Activated T-helper 17 cell treated with anti-CD3 and anti-CD28 coated beads, Interleukin-2, amount 50 U/mL, for 72 hours (primary cell): ENCODE measurements at regions not wholly inside any gene's neighbourhood (a gene's known extent, or its start where the extent isn't known, plus 50 kb on each side); places are given as distances from the start of the nearest gene placed in this dataset.
"Not testable (repeated sequence)": the region's sequence is repeated elsewhere in the genome, so short reads cannot be mapped to it uniquely, and the experiment has no call there.

Source experiments
- ATAC-seq: fragments of 150-1000 bp; cut with Tn5 transposase; replicated peaks from 2 replicates; pipeline ENCODE4 v1.10.0; 2021; ENCODE audit warnings: mild to moderate bottlenecking, moderate library complexity
- H3K27ac Mint-ChIP-seq: one replicate; pipeline ENCODE4 v1.8.0; 2022; ENCODE audit warnings: mixed read lengths
- H3K27me3 Mint-ChIP-seq: one replicate; pipeline ENCODE4 v1.8.0; 2022; ENCODE audit warnings: mixed read lengths
- H3K36me3 Mint-ChIP-seq: one replicate; pipeline ENCODE4 v1.8.0; 2022; ENCODE audit warnings: low read depth, mild to moderate bottlenecking, mixed read lengths
- H3K4me1 Mint-ChIP-seq: one replicate; pipeline ENCODE4 v1.8.0; 2022; ENCODE audit warnings: mixed read lengths
- H3K4me3 Mint-ChIP-seq: one replicate; pipeline ENCODE4 v1.8.0; 2022; ENCODE audit warnings: mild to moderate bottlenecking, mixed read lengths
- H3K9me3 Mint-ChIP-seq: one replicate; pipeline ENCODE4 v1.8.0; 2022; ENCODE audit warnings: mixed read lengths

GRCh38 chr10:46724258-46724657 lies 145.3 kb downstream of the SYT15 start:
- not testable (repeated sequence) for H3K27ac Mint-ChIP-seq, ATAC-seq, H3K4me3 Mint-ChIP-seq, H3K4me1 Mint-ChIP-seq, H3K9me3 Mint-ChIP-seq, H3K36me3 Mint-ChIP-seq
- peaks cover 20% of the 10 kb centered on the region for H3K27me3 Mint-ChIP-seq

GRCh38 chr10:46728359-46728758 lies 149.4 kb downstream of the SYT15 start:
- peaks cover 15% of the 10 kb centered on the region for H3K27me3 Mint-ChIP-seq
- not testable (repeated sequence) for ATAC-seq, H3K4me1 Mint-ChIP-seq, H3K9me3 Mint-ChIP-seq, H3K36me3 Mint-ChIP-seq, H3K4me3 Mint-ChIP-seq, H3K27ac Mint-ChIP-seq

DNA sequence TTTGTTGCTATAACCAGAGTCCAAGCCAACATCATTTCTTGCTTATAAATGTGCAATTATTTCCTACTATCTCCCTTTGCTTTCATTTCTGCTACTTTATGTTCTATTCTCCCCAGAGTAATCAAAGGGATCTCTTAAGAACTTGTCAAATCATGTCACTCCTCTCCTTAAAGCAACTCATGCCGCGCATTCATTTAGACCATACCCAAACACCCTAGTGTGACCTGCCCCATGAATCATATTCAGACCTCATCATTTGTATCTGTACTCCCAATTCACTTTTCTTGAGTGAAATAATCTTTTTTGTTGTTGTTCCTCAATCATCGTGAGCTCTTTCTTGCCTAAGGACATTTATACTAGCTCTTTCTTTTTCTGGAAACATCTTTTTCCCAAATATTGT lies 151.8 kb downstream of the SYT15 start:
- H3K36me3 Mint-ChIP-seq, H3K4me3 Mint-ChIP-seq, H3K9me3 Mint-ChIP-seq, H3K27me3 Mint-ChIP-seq, H3K27ac Mint-ChIP-seq, H3K4me1 Mint-ChIP-seq: not testable (repeated sequence)
- ATAC-seq, result peak; percentile 46

DNA sequence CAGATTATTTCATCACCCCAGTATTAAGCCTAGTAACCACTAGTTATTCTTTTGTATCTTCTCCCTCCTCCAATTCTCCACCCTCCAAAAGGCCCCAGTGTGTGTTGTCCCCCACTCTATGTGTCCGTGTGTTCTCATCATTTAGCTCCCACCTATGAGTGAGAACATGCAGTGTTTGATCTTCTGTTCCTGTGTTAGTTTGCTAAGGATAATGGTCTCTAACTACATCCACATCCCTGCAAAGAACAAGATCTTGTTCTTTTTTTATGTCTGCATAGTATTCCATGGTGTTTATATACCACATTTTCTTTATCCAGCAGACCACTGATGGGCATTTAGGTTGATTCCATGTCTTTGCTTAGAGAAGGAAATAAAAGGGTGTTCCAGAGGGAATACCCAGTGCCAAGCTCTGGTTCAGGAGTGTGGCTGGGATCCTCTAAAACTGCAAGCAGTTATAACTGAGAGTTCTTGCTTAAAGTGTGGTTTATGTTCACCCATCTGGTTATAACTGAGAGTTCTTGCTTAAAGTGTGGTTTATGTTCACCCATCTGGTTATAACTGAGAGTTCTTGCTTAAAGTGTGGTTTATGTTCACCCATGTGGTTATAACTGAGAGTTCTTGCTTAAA lies 154.8 kb downstream of the SYT15 start:
- not testable (repeated sequence) for H3K4me1 Mint-ChIP-seq, H3K27me3 Mint-ChIP-seq, H3K36me3 Mint-ChIP-seq, H3K4me3 Mint-ChIP-seq, H3K27ac Mint-ChIP-seq, H3K9me3 Mint-ChIP-seq
- peak; percentile 63 for ATAC-seq

DNA sequence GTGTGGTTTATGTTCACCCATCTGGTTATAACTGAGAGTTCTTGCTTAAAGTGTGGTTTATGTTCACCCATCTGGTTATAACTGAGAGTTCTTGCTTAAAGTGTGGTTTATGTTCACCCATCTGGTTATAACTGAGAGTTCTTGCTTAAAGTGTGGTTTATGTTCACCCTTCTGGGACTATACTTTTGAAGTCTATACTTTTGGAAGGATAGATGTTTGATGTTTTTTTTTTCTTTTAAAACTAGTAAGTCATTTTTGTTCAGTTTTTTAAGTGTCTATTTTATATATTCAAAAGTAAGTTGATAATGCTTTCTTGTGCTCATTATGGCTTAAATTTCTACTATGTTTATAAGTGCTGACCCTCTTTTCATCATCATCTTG lies 155.3 kb downstream of the SYT15 start:
- not testable (repeated sequence) for H3K27ac Mint-ChIP-seq, ATAC-seq, H3K36me3 Mint-ChIP-seq, H3K4me1 Mint-ChIP-seq, H3K9me3 Mint-ChIP-seq, H3K4me3 Mint-ChIP-seq, H3K27me3 Mint-ChIP-seq

GRCh38 chr10:46739919-46740318 lies 161.0 kb downstream of the SYT15 start:
- H3K36me3 Mint-ChIP-seq, result not testable (repeated sequence)

GRCh38 chr10:46740368-46740767 lies 161.4 kb downstream of the SYT15 start:
- H3K36me3 Mint-ChIP-seq, H3K4me1 Mint-ChIP-seq, ATAC-seq, H3K9me3 Mint-ChIP-seq, H3K27me3 Mint-ChIP-seq, H3K27ac Mint-ChIP-seq, H3K4me3 Mint-ChIP-seq: not testable (repeated sequence)

More at GRCh38 chr10:46739919-46740318, 161.0 kb downstream of the SYT15 start:
- not testable (repeated sequence) for H3K9me3 Mint-ChIP-seq, H3K27me3 Mint-ChIP-seq, H3K4me3 Mint-ChIP-seq, ATAC-seq, H3K27ac Mint-ChIP-seq, H3K4me1 Mint-ChIP-seq

DNA sequence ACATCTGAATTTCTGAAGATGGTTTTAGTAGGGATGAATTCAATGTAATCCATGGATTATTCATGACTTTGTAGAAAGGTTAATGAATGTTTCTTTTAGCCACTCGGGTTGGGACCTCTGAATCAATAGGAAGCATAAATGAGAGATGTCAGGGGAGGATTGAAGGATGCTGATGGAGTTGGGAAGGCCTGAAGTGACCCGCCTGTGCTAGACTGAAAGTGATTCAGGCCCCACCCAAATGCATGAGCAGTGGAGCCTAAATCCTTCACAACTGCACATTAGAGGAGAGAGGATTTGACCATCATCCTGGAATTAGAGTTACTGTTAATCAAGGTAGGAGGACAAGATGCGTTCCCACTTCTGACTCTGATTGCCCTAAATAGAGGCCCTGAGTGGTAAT lies 162.2 kb upstream of the PTPN20 start:
- H3K27me3 Mint-ChIP-seq, ATAC-seq, H3K4me3 Mint-ChIP-seq, H3K36me3 Mint-ChIP-seq, H3K4me1 Mint-ChIP-seq, H3K9me3 Mint-ChIP-seq, H3K27ac Mint-ChIP-seq: not testable (repeated sequence)

DNA sequence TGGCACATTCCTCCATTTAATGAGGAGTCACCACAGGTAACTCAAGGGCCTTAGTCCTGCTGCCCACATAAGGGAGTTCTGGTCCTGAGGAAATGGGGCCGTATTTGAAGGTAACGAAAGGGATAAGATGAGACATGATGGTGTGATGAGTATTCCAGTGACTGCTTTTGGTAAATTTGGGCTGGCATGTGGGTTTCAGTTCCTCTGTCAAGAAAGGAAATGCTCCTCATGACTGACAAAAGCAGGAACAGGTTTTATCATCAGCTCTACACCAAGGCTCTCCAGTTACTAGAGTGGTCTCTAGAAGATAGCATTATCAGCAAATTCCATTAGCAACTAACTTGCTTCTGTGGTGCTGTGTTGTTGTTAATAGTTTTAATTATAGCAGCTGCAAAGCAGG lies 161.8 kb upstream of the PTPN20 start:
- H3K9me3 Mint-ChIP-seq, H3K4me3 Mint-ChIP-seq, H3K36me3 Mint-ChIP-seq, H3K27ac Mint-ChIP-seq, H3K27me3 Mint-ChIP-seq, H3K4me1 Mint-ChIP-seq: not testable (repeated sequence)
- ATAC-seq, result peak; percentile 53

- not testable (repeated sequence) for H3K4me3 Mint-ChIP-seq, H3K27ac Mint-ChIP-seq, ATAC-seq, H3K27me3 Mint-ChIP-seq, H3K9me3 Mint-ChIP-seq, H3K4me1 Mint-ChIP-seq, H3K36me3 Mint-ChIP-seq
Measured at GRCh38 chr10:46753763-46754162, 157.5 kb upstream of the PTPN20 start.

DNA sequence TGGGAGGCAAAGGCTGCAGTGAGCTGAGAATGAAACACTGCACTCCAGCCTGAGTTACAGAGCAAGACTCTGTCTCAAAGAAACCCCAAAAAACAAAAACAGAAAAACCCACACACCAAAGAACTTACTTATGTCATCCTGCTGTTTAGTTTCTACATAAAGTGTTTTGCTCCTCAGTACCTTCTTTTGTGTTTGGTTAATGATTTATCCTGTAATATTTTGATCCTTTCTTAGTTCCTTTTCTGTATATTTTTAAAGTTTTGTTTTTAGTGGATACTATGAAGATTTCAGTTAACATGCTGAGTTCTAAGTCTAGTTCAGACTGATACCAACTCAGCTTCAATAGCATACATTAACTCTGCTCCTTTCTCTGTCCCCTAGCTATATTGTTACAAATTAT lies 149.8 kb upstream of the PTPN20 start:
- H3K27me3 Mint-ChIP-seq, H3K4me1 Mint-ChIP-seq, H3K9me3 Mint-ChIP-seq, H3K36me3 Mint-ChIP-seq, H3K27ac Mint-ChIP-seq, H3K4me3 Mint-ChIP-seq, ATAC-seq: not testable (repeated sequence)

DNA sequence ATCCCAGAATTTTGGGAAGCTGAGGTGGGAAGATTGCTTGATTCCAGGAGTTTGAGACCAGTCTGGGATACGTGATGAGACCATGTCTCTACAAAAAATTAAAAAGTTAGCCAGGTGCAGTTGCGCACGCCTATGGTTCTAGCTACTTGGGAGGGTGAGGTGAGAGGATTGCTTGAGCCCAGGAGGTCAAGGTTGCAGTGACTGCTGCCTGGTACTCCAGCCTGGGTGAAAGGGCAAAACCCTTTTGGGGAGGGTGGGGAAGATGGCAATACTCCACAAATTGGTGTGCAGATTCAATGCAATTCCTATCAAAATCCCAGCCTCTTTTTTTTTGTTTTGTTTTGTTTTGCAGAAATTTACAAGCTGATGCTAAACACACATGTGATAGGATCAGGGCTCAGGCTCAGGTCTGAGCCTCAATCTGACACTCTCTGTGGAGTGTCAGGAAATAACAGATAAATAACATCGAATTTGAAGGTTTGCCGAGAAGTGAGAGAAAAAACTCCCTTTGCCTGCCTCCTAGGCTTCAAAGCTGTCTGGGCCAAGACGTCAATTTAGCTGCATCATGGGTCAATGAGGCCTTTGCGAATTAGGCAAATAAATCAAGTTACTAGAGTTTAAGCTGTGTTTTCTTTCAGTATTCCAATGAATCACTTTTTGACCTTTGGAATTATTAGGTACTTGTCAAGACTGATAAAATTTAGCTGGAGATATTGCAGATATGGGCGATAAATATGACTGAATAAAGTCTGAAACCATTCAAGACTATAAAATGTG lies 142.5 kb upstream of the PTPN20 start:
- H3K36me3 Mint-ChIP-seq, H3K27me3 Mint-ChIP-seq, H3K27ac Mint-ChIP-seq, H3K4me3 Mint-ChIP-seq, H3K9me3 Mint-ChIP-seq, H3K4me1 Mint-ChIP-seq, ATAC-seq: not testable (repeated sequence)

DNA sequence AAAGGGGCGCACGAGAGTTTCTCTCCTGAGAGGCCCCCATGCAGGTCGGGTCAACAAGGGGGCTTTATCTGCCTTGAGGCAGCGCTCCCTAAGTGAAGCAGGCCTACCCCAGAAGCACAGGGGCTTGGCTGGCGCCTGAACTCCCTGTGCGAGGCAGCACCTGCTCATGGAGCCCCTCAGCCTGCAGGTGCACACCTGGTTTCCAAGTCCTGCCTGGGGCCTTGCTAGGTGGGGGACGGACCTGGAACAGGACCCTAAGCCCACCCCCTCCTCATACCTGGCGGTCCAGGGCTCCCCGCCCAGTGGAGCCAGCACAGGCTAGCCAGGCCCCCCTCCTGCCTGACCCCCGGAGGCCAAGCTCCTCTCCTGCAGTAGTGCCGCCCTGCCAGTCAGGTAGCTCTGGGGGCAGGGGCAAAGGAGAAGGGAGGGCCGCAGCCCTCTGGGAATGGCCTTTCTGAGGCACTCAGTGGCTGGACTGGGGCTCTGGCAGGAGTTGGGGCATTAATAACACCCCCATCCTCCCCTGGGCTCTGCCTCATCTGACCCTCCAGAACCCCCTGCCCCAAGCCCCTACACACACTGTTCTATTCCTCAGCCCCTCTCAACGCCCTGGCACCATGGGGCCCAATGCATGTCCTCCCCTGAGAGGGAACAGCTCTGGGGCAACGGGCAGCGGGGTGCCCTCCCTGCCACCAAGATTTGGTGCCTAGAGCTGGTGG lies 137.9 kb upstream of the PTPN20 start:
- not testable (repeated sequence) for H3K9me3 Mint-ChIP-seq, ATAC-seq, H3K27ac Mint-ChIP-seq, H3K36me3 Mint-ChIP-seq, H3K4me3 Mint-ChIP-seq, H3K27me3 Mint-ChIP-seq, H3K4me1 Mint-ChIP-seq

GRCh38 chr10:46773897-46774236 lies 137.4 kb upstream of the PTPN20 start:
- H3K36me3 Mint-ChIP-seq, H3K9me3 Mint-ChIP-seq, H3K27me3 Mint-ChIP-seq, H3K4me3 Mint-ChIP-seq, ATAC-seq, H3K27ac Mint-ChIP-seq, H3K4me1 Mint-ChIP-seq: not testable (repeated sequence)

- H3K9me3 Mint-ChIP-seq, H3K4me3 Mint-ChIP-seq, H3K27ac Mint-ChIP-seq, ATAC-seq, H3K27me3 Mint-ChIP-seq, H3K36me3 Mint-ChIP-seq, H3K4me1 Mint-ChIP-seq: not testable (repeated sequence)
Measured at GRCh38 chr10:46774366-46774765, 136.9 kb upstream of the PTPN20 start.
